ENCODE measurements at regions not wholly inside any gene's neighbourhood (a gene's known extent, or its start where the extent isn't known, plus 50 kb on each side); places are given as distances from the start of the nearest gene placed in this dataset.

DNA sequence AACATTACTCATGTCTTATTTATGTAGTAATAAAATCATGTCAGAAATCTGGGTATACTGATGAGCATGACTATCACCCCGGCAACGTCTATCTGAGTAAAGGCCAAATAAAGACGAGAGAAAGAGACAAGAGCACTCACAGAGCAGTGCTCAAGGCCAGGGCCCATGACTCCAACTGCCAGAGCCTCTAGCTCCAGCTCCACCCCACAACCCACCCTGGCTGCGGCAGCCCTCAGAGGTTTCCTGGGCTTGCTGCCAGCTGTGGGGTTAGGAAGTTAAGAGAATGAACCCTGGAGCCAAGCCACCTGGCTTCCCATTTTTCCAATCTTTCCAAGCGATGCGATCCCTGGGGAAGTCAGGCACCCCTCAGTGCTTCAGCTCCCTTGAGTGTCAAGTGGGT is 92.0 kb upstream of the PAX1 start:
- TF ChIP-seq ZBTB33 (IDR thresholded peaks at IDR 0.05; ENCODE audit: extremely low read depth, insufficient replicate concordance, low read length) (no peak), EZH2phosphoT487 (IDR thresholded peaks at IDR 0.05; ENCODE audit: borderline replicate concordance) (no peak), POLR2A (IDR thresholded peaks at IDR 0.05; ENCODE audit: borderline replicate concordance, extremely low read depth, insufficient read depth, insufficient read length) (no peak), EGR1 (IDR thresholded peaks at IDR 0.05; ENCODE audit: low read depth) (no peak), EZH2 (IDR thresholded peaks at IDR 0.05) (no peak), CBX3 (IDR thresholded peaks at IDR 0.05; ENCODE audit: low read depth) (no peak), RAD21 (IDR thresholded peaks at IDR 0.05; ENCODE audit: low read depth) (no peak), POLR2AphosphoS5 (IDR thresholded peaks at IDR 0.05; ENCODE audit: low read depth, low read length) (no peak), SIN3A (IDR thresholded peaks at IDR 0.05; ENCODE audit: low read depth) (no peak), YY1 (IDR thresholded peaks at IDR 0.05; ENCODE audit: extremely low read depth, insufficient replicate concordance, low read depth, low read length) (no peak), ATF3 (IDR thresholded peaks at IDR 0.05) (no peak), REST (IDR thresholded peaks at IDR 0.05; ENCODE audit: low read depth) (no peak)
- TF ChIP-seq, protein P1, sequence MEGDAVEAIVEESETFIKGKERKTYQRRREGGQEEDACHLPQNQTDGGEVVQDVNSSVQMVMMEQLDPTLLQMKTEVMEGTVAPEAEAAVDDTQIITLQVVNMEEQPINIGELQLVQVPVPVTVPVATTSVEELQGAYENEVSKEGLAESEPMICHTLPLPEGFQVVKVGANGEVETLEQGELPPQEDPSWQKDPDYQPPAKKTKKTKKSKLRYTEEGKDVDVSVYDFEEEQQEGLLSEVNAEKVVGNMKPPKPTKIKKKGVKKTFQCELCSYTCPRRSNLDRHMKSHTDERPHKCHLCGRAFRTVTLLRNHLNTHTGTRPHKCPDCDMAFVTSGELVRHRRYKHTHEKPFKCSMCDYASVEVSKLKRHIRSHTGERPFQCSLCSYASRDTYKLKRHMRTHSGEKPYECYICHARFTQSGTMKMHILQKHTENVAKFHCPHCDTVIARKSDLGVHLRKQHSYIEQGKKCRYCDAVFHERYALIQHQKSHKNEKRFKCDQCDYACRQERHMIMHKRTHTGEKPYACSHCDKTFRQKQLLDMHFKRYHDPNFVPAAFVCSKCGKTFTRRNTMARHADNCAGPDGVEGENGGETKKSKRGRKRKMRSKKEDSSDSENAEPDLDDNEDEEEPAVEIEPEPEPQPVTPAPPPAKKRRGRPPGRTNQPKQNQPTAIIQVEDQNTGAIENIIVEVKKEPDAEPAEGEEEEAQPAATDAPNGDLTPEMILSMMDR (IDR thresholded peaks at IDR 0.05 in 2 of 3, conservative IDR thresholded peaks at IDR 0.05 in 1 of 3; ENCODE audit: borderline replicate concordance in 1 of 3, insufficient read depth in 1 of 3, low read depth in 2 of 3, low read length in 2 of 3): no peak
- TF ChIP-seq, protein P2, sequence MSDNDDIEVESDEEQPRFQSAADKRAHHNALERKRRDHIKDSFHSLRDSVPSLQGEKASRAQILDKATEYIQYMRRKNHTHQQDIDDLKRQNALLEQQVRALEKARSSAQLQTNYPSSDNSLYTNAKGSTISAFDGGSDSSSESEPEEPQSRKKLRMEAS (IDR thresholded peaks at IDR 0.05): no peak
